T47D (cell line): ENCODE measurements at regions not wholly inside any gene's neighbourhood (a gene's known extent, or its start where the extent isn't known, plus 50 kb on each side); places are given as distances from the start of the nearest gene placed in this dataset.

ENCODE experiments used
- DNase-seq, 2 experiments: peaks; one replicate each; pipeline versions ENCODE4 v3.0.0 to v3.0.0-alpha.2; 2011 to 2012; ENCODE audit warnings: low read depth in 1 of 2, low spot score in 1 of 2
- JUND ChIP-seq: IDR thresholded peaks from 2 replicates; pipeline ENCODE4 v1.6.1; 2012; ENCODE audit warnings: low read depth
- in situ Hi-C: cut with HindIII; loops from 2 replicates; pipeline ENCODE4 v1.10.0; 2016; ENCODE audit warnings: low sequenced_read_pairs, low pct_unique_long_range_greater_than_20kb

- TF ChIP-seq JUND, result no peak
- no peak for DNase-seq
- in situ Hi-C loops, result no loop called here
These were observed 173.7 kb downstream of the GPAT3 start for GRCh38 chr4:83709627-83710026.

- no peak for DNase-seq
- TF ChIP-seq JUND, result no peak
- in situ Hi-C loops, result no loop called here
These were observed 172.7 kb downstream of the GPAT3 start for GRCh38 chr4:83708500-83709175.

DNA sequence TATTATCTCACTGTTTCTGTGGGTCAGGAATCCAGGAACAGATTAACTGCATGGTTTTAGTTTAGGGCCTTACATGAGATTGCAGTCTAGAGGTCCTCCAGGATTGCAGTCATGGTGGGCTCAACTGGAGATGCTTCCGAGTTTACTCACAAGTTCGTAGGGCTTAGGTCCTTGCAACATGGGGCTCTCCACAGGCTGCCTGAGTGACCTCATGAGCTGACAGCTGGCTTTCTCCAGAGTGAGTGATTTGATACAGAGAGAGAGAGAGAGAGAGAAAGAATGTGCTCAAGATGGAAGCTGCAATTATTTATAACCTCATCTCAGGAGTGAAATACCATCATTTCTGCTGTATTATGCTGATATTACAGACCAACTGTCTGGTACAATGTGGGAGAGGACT lies 168.9 kb downstream of the GPAT3 start:
- in situ Hi-C loops, result no loop called here
- DNase-seq, result no peak
- no peak for TF ChIP-seq JUND

DNA sequence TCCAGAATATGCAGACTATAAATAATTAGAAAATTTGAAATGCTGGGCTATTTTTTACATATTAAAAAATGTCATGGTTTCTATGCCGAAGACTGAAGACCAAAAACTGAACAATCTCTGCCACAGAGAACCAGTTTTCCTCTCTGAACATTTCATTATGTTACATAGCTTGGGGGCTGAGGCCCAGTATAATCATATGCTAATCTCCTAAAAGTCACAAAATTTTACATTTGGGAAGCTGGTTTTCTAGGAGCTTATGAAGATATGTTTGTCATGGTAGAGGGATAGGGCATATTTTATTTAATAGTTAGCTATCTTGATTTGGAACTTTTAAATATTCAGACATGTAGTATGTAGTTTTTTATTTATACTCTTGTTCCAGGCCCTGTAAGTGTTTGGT lies 167.8 kb downstream of the GPAT3 start:
- in situ Hi-C loops, result no loop called here
- TF ChIP-seq JUND, result no peak
- DNase-seq, result no peak

- TF ChIP-seq JUND, result no peak
- DNase-seq, result no peak
- in situ Hi-C loops, result no loop called here
These were observed 165.1 kb downstream of the GPAT3 start for GRCh38 chr4:83701041-83701440.

- no peak for TF ChIP-seq JUND
- in situ Hi-C loops, result no loop called here
- no peak for DNase-seq
These were observed 163.4 kb downstream of the GPAT3 start for GRCh38 chr4:83699358-83699757.

GRCh38 chr4:83692028-83692427 lies 156.1 kb downstream of the GPAT3 start:
- in situ Hi-C loops, result no loop called here
- no peak for TF ChIP-seq JUND
- no peak for DNase-seq

- DNase-seq, result no peak
These were observed 150.3 kb downstream of the GPAT3 start for GRCh38 chr4:83686166-83686565.

DNA sequence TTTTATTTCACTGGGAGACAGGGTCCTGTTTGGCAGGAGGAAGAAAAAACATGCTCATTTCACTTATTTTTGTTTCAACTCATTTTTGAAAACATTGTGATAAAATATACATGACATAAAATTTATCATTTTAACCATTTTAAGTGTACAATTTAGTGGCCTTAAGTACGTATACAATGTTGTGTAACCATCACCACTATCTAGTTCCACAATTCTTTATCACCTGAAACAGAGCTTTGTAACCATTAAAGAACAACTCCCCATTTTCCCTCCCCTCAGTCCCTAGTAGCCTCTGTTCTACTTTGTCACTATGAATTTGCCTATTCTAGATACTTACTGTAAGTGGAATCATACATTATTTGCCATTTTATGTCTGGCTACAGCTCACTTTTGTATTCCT lies 143.8 kb downstream of the GPAT3 start:
- TF ChIP-seq JUND, result no peak
- no peak for DNase-seq
- in situ Hi-C loops, result no loop called here

More at GRCh38 chr4:83686166-83686565, 150.3 kb downstream of the GPAT3 start:
- TF ChIP-seq JUND, result no peak
- in situ Hi-C loops, result no loop called here

- in situ Hi-C loops, result no loop called here
- TF ChIP-seq JUND, result no peak
- DNase-seq, result no peak
These were observed 143.3 kb downstream of the GPAT3 start for GRCh38 chr4:83679254-83679653.

DNA sequence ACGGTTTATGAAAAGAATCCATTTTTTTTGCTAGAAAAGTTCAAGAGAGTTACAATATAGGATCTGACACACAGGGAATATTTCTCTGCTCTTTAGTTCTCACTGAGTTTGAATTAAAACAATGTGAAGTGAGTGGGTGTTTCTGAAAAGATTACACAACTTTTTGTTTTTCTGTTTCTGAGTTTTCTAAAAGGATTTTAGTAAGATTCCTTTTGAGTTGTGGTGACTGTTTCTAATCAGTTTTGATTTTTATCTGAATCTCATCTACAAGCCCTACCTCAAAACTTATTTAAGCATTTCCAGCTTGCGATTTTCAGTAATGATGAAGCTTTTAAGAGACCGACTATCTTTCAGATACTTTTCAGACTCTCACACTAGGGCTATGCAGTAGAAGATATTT lies 141.7 kb downstream of the GPAT3 start:
- no peak for DNase-seq
- no peak for TF ChIP-seq JUND
- in situ Hi-C loops, result no loop called here

- TF ChIP-seq JUND, result no peak
- no peak for DNase-seq
- in situ Hi-C loops, result no loop called here
These were observed 128.8 kb downstream of the GPAT3 start for GRCh38 chr4:83664741-83665140.

GRCh38 chr4:83664071-83664470 lies 128.2 kb downstream of the GPAT3 start:
- no peak for DNase-seq
- in situ Hi-C loops, result no loop called here
- no peak for TF ChIP-seq JUND

GRCh38 chr4:83662204-83662603 lies 126.3 kb downstream of the GPAT3 start:
- no peak for DNase-seq
- TF ChIP-seq JUND, result no peak
- in situ Hi-C loops, result no loop called here

DNA sequence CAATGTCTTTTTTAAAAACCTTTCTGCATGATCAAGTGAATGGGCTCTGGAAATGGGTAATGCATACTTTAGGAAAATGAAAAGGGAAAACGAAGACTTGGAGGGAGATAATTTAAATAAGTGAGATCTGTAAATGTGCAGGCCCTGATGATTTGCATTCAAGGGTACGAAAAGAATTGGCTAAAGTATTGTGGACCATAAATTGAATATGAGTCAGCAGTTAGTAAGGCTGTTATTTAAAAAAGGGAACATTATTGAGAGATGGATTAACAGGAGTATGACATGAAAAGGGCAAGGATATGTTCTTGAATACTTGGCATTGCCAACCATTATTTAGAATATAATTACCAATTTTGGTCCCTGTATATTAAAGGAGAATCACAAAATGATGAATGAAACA lies 125.5 kb downstream of the GPAT3 start:
- no peak for DNase-seq
- in situ Hi-C loops, result no loop called here
- TF ChIP-seq JUND, result no peak
